Upper lobe of left lung (tissue), 6 donors: ENCODE measurements at regions not wholly inside any gene's neighbourhood (a gene's known extent, or its start where the extent isn't known, plus 50 kb on each side); places are given as distances from the start of the nearest gene placed in this dataset.

ENCODE experiments used
- ATAC-seq, 2 donors: fragments of 200-7000 bp; cut with Tn5 transposase; one replicate each; pipeline ENCODE4 v1.9.1; 2022; ENCODE audit warnings: mild to moderate bottlenecking in 2 of 2, moderate library complexity in 2 of 2; ENCODE audit not compliant: low FRiP score in 2 of 2
- DNase-seq, 2 donors: peaks; one replicate each; pipeline ENCODE4 v3.0.0-alpha.2; 2019 to 2020
- H3K27ac ChIP-seq, 4 donors: fragments of 200-600 bp; sonication (generic); one replicate each; pipeline ENCODE4 v1.5.1; 2016 to 2019
- H3K27me3 ChIP-seq, 4 donors: fragments of 200-600 bp; sonication (generic); one replicate each; pipeline ENCODE4 v1.5.1; 2017 to 2019
- H3K36me3 ChIP-seq, 4 donors: fragments of 200-600 bp; sonication (generic); one replicate each; pipeline ENCODE4 v1.5.1; 2016 to 2019
- H3K4me1 ChIP-seq, 4 donors: fragments of 200-600 bp; sonication (generic); one replicate each; pipeline ENCODE4 v1.5.1; 2018 to 2019
- H3K4me3 ChIP-seq, 4 donors: fragments of 200-600 bp; sonication (generic); one replicate each; pipeline ENCODE4 v1.5.1; 2017 to 2019; ENCODE audit warnings: mild to moderate bottlenecking in 2 of 4, moderate library complexity in 1 of 4
- H3K9me3 ChIP-seq, 4 donors: fragments of 200-600 bp; sonication (generic); one replicate each; pipeline ENCODE4 v1.5.1; 2018 to 2019
- CTCF ChIP-seq, 6 experiments: fragments of 450-650 bp in 4 of 6; fragments of 200-600 bp in 2 of 6; sonication (generic) in 2 of 6; IDR thresholded peaks; one replicate each; pipeline ENCODE4 v1.5.1; 2016 to 2019; ENCODE audit warnings: antibody characterized with exemption in 6 of 6
- EP300 ChIP-seq, 4 donors: sonication (generic); formaldehyde crosslinking; IDR thresholded peaks; one replicate each; pipeline ENCODE4 v1.5.1; 2017; ENCODE audit warnings: antibody characterized with exemption in 4 of 4, control low read depth in 2 of 4
- POLR2A ChIP-seq, 4 donors: fragments of 450-650 bp; IDR thresholded peaks; one replicate each; pipeline ENCODE4 v1.5.1; 2016 to 2017; ENCODE audit warnings: antibody characterized with exemption in 4 of 4, mild to moderate bottlenecking in 2 of 4
- POLR2AphosphoS5 ChIP-seq, 2 donors: sonication (generic); formaldehyde crosslinking; IDR thresholded peaks; one replicate each; pipeline ENCODE4 v1.5.1; 2017; ENCODE audit warnings: antibody characterized with exemption in 2 of 2
- WGBS, 2 donors: methylation state at CpG; one replicate each; pipeline ENCODE4 v1.1.5; 2017 to 2018; 5-methylcytosine and 5-hydroxymethylcytosine counted together
- donor health status: DM: no; HTN: no; CAD: no; lungs with moderate emphysema.
- donor health status: DM: no; HTN: yes; CAD: no; lungs with severe emphysema.

GRCh38 chr15:87681104-87681503 lies 575.4 kb downstream of the NTRK3 start:
- ATAC-seq (no peak), DNase-seq (no peak)
- TF ChIP-seq POLR2A (IDR thresholded peaks at IDR 0.05) (no peak), POLR2AphosphoS5 (IDR thresholded peaks at IDR 0.05) (no peak)
- Histone ChIP-seq H3K27ac (no peak overlapping the region), H3K27me3 (no peaks in the 10 kb centered on the region), H3K4me1 (no peaks in the 10 kb centered on the region), H3K4me3 (no peak overlapping the region), H3K9me3 (no peaks in the 10 kb centered on the region), H3K36me3 (no peaks in the 10 kb centered on the region)
- WGBS, 2 donors: 77 to 82% methylated on average over 1 of the region's 1 CpG

- no peak overlapping the region for H3K27ac ChIP-seq
- H3K4me3 ChIP-seq: no peak overlapping the region
- DNase-seq (no peak), ATAC-seq (no peak)
- no peaks in the 10 kb centered on the region for H3K27me3 ChIP-seq
- H3K36me3 ChIP-seq: no peaks in the 10 kb centered on the region
- TF ChIP-seq CTCF (IDR thresholded peaks at IDR 0.05): no peak
- TF ChIP-seq POLR2AphosphoS5 (IDR thresholded peaks at IDR 0.05): no peak
- TF ChIP-seq POLR2A (IDR thresholded peaks at IDR 0.05): no peak
- TF ChIP-seq EP300 (IDR thresholded peaks at IDR 0.05): no peak
- no peaks in the 10 kb centered on the region for H3K9me3 ChIP-seq
- no peaks in the 10 kb centered on the region for H3K4me1 ChIP-seq
- WGBS, 2 donors: 80 to 100% methylated on average over 1 of the region's 1 CpG
Measured at GRCh38 chr15:87680208-87680607, 576.3 kb downstream of the NTRK3 start.

GRCh38 chr15:87675271-87675670 lies 581.3 kb downstream of the NTRK3 start:
- no peaks in the 10 kb centered on the region for H3K36me3 ChIP-seq
- H3K4me3 ChIP-seq: no peak overlapping the region
- TF ChIP-seq POLR2AphosphoS5 (IDR thresholded peaks at IDR 0.05) (no peak), CTCF (IDR thresholded peaks at IDR 0.05) (no peak), EP300 (IDR thresholded peaks at IDR 0.05) (no peak), POLR2A (IDR thresholded peaks at IDR 0.05) (no peak)
- no peaks in the 10 kb centered on the region for H3K27me3 ChIP-seq
- H3K27ac ChIP-seq: no peak overlapping the region
- DNase-seq: no peak
- 96 to 97% methylated on average over 5 of the region's 5 CpGs for WGBS, 2 donors
- no peaks in the 10 kb centered on the region for H3K4me1 ChIP-seq
- ATAC-seq: no peak
- H3K9me3 ChIP-seq: no peaks in the 10 kb centered on the region

- Histone ChIP-seq H3K9me3 (peaks cover 0 to 6% (median 2%) of the 10 kb centered on the region in 4 donors), H3K4me1 (no peaks in the 10 kb centered on the region), H3K4me3 (no peak overlapping the region), H3K36me3 (no peaks in the 10 kb centered on the region), H3K27me3 (no peaks in the 10 kb centered on the region), H3K27ac (no peak overlapping the region)
- 52 to 61% methylated on average over 8 of the region's 8 CpGs for WGBS, 2 donors
- no peak for DNase-seq
- TF ChIP-seq EP300 (IDR thresholded peaks at IDR 0.05) (no peak), CTCF (IDR thresholded peaks at IDR 0.05) (peak; percentile 19 to 56 (median 39))
- peak in 1 of 2 donors; percentile 40 for ATAC-seq
Measured at GRCh38 chr15:87672309-87673288, 583.9 kb downstream of the NTRK3 start.

GRCh38 chr15:87671289-87671688 lies 585.2 kb downstream of the NTRK3 start:
- TF ChIP-seq CTCF (IDR thresholded peaks at IDR 0.05) (no peak), POLR2AphosphoS5 (IDR thresholded peaks at IDR 0.05) (no peak), POLR2A (IDR thresholded peaks at IDR 0.05) (no peak), EP300 (IDR thresholded peaks at IDR 0.05) (no peak)
- no peak for ATAC-seq
- 65 to 73% methylated on average over 5 of the region's 5 CpGs for WGBS, 2 donors
- Histone ChIP-seq H3K9me3 (peaks cover 0 to 9% (median 4%) of the 10 kb centered on the region in 4 donors), H3K36me3 (no peaks in the 10 kb centered on the region), H3K4me3 (no peak overlapping the region), H3K4me1 (no peaks in the 10 kb centered on the region), H3K27me3 (no peaks in the 10 kb centered on the region), H3K27ac (no peak overlapping the region)
- no peak for DNase-seq
